Activated CD8-positive, alpha-beta memory T cell treated with anti-CD3 and anti-CD28 coated beads for 36 hours (primary cell): ENCODE measurements at regions not wholly inside any gene's neighbourhood (a gene's known extent, or its start where the extent isn't known, plus 50 kb on each side); places are given as distances from the start of the nearest gene placed in this dataset.
"Not testable (repeated sequence)": the region's sequence is repeated elsewhere in the genome, so short reads cannot be mapped to it uniquely, and the experiment has no call there.

Experiments
- CTCF ChIA-PET: fragments of 350-600 bp; sonication (Branson Sonifier 250); formaldehyde crosslinking; loops from one replicate; lab custom pipeline; 2021; ENCODE audit warnings: antibody characterized with exemption; lab: Charles Lee
- POLR2A ChIA-PET: fragments of 350-600 bp; sonication (Branson Sonifier 250); formaldehyde crosslinking; loops from one replicate; lab custom pipeline; 2021; ENCODE audit warnings: antibody characterized with exemption; lab: Charles Lee

- POLR2A ChIA-PET: no interaction called here
- CTCF ChIA-PET: no interaction called here
These were observed 290.5 kb upstream of the FBXO33 start for GRCh38 chr14:39722547-39723273.

DNA sequence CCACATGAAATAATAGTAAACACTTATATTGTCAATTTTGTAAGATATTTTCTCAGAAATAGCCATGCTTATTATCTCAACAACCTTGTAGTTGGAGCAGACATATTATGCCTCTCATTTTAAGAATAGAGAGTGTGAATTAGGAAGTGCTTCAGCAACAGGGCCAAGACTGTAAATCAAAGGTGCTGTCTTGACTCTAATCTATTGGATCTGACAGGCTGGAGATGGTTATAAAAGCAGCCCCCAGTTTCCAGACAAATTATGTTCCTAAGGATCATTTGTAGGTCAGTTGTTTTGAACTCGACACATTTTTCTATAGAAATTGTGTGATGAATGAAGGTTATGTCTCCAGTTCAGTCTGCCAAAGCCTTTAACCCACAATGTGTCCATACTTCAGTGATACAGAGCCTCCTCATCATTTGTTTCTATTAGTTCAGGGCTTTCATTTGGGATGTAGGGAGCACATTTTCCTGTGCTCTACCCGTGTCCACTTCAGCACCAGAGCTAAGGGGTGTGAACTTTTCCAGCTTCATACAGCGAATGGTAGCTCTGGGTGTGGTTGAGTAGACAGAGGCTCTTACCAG is 284.8 kb upstream of the FBXO33 start:
- CTCF ChIA-PET: no interaction called here
- POLR2A ChIA-PET: no interaction called here

DNA sequence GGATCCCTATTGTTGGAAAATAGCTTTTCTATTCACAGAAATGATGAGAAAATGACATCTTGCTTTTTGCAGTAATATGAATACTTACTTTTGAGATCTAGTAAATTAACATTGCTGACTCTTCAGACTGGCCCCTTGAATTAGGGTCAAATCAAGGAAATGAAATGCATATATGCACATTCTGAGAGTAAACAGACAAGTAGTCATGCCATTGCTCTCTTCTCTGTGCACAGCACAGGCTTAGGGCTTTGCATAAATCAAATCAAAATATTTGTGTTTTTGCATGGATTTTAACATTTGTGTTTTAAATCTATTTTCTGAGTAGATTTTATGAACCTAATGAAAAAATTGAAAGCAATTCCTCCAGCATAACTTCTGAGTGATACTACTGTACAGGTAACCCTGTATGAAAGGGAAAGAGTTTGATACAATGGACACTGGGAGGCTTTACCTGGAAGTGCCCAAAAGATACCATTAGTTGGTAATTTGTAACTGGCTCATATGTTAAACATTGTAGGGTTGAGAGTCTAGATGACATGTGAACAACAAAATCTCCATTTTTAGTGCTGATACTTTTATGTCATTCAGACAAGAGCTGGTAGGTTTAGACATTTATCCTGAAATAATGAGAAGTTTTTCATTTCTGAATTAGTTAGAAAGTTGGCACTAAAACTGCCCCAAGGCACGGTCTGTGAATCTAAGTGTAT is 280.2 kb upstream of the FBXO33 start:
- ChIA-PET POLR2A (no interaction called here), CTCF (no interaction called here)

DNA sequence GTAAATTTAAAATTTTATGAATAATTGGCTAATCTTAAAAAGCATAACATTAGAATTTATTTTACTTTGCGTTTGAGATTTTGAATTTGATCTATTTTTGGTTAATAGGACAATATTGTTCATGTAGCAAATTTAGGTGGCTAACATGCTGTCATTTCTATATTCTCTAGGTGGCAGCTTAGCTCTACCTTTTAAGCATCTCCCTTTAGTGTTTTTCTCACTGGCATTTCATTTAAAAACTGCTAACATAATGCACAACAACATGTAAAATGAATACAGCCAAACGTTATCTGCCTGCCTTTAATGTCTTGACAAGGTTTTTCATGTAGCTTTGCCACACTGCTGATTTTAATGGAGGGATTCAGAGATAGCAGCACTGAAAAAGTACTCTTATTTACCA is 272.4 kb upstream of the FBXO33 start:
- ChIA-PET CTCF (no interaction called here), POLR2A (no interaction called here)

- CTCF ChIA-PET: interaction anchor here (0.6 kb wide), 1 partner anchor 668 kb away, joined by 3 read pairs; no protein-coding TSS in a partner anchor
- POLR2A ChIA-PET: no interaction called here
These were observed 262.1 kb upstream of the FBXO33 start for GRCh38 chr14:39694341-39694740.

GRCh38 chr14:39683691-39684260 is 251.5 kb upstream of the FBXO33 start:
- CTCF ChIA-PET: no interaction called here
- POLR2A ChIA-PET: no interaction called here

DNA sequence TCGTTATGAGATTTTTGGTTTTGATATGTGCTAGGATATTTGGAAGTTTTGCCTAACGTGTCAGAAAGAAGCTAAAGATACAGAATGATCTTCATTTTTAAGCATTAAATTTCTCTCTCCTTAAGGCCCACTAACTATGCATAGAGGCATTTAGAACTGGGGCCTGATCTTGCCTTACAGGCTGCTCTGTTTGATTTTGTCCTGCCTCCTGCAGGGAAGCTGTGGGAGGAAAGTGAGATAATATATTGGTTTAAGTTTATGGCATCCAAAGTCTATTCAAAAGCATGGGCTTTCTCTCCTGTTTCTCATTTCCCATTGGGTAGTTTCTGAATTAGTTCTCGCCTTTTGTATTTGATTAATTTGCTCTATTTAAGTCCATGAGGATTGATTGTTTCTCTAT is 250.3 kb upstream of the FBXO33 start:
- POLR2A ChIA-PET: no interaction called here
- CTCF ChIA-PET: no interaction called here

DNA sequence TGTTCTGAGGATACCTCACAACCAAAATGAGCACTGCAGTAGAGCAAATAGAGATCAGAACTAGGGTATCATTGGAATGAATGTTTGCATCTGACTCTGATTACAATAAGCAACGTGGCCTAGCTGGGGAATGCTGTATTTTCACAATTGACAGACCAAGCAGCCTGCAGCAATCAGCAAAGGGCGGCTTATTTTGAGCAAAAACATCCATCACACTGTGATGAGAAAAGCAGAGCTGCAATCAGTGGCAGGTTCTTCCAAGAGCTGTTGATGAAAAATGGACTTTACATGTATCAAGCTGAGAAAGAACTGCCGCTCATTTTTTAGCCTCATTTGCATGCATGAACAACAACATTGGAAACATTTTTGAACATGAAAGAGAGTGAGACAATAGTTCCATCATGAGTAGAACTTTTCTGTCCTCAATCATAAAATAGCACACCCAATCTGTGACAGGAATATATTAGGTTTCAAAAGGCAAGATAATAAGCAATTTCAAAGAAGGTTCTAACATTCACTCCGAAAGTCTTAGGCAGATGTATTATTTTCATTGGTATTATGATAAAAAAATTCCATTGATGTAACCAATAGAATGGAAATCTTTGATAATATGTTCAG is 249.7 kb upstream of the FBXO33 start:
- ChIA-PET POLR2A (no interaction called here), CTCF (no interaction called here)

- CTCF ChIA-PET: no interaction called here
These were observed 248.5 kb upstream of the FBXO33 start for GRCh38 chr14:39680777-39681176.

DNA sequence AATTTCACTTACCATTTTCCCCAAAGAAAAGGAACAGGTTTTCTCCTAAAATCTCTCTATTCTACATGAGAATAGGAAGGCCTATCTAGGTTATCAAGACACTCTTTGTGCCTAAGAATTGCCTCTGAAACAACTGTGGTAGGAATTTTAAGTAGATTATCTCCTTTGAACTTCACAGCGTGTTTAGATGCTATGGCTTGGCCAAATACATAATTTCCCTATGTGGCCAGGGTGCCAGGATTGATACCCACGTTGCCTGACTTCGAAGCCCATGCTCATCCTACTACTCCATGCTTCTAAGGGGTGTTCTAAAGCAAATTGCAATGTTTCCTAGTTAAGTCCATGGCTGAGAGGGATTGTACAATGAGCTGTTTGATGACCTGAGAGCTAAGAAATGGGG is 241.5 kb upstream of the FBXO33 start:
- POLR2A ChIA-PET: no interaction called here
- CTCF ChIA-PET: no interaction called here

More at GRCh38 chr14:39680777-39681176, 248.5 kb upstream of the FBXO33 start:
- POLR2A ChIA-PET: no interaction called here

GRCh38 chr14:39673270-39673711 is 241.1 kb upstream of the FBXO33 start:
- CTCF ChIA-PET: no interaction called here

GRCh38 chr14:39668449-39668848 is 236.2 kb upstream of the FBXO33 start:
- ChIA-PET CTCF (no interaction called here), POLR2A (no interaction called here)

More at GRCh38 chr14:39673270-39673711, 241.1 kb upstream of the FBXO33 start:
- POLR2A ChIA-PET: no interaction called here

- POLR2A ChIA-PET: no interaction called here
- CTCF ChIA-PET: no interaction called here
These were observed 234.2 kb upstream of the FBXO33 start for GRCh38 chr14:39666386-39666785.

GRCh38 chr14:39665075-39665475 is 232.8 kb upstream of the FBXO33 start:
- ChIA-PET POLR2A (no interaction called here), CTCF (no interaction called here)

- CTCF ChIA-PET: no interaction called here
- POLR2A ChIA-PET: no interaction called here
These were observed 232.4 kb upstream of the FBXO33 start for GRCh38 chr14:39664646-39665045.

DNA sequence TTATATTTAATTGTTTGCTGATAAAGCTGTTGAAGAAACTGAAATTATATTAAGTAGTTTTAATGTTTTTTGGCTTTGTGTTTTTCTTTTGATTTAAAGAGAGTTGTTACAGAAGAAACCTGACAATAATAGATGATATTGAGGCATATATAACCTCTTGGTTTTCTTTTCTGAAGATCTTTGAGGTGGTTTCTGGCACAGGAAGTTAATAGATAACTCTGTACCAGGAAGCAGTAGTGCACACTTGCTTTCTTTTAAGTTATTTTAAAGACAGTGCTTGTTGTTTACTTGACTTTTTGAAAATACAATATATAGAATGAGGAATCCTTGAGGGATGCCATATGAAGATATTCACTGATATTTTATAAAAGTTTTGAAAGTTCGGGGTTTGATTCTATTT is 209.0 kb upstream of the FBXO33 start:
- CTCF ChIA-PET: no interaction called here
- POLR2A ChIA-PET: no interaction called here

GRCh38 chr14:39639009-39639408 is 206.8 kb upstream of the FBXO33 start:
- CTCF ChIA-PET, POLR2A ChIA-PET: not testable (repeated sequence)

- ChIA-PET POLR2A (no interaction called here), CTCF (no interaction called here)
These were observed 195.9 kb upstream of the FBXO33 start for GRCh38 chr14:39628087-39628486.

- ChIA-PET POLR2A (no interaction called here), CTCF (interaction anchor here (0.6 kb wide), 1 partner anchor 683 kb away, joined by 3 read pairs; no protein-coding TSS in a partner anchor)
These were observed 194.7 kb upstream of the FBXO33 start for GRCh38 chr14:39626589-39627576.
